Embryonic facial prominence (tissue), 1 donor: ENCODE measurements at regions not wholly inside any gene's neighbourhood (a gene's known extent, or its start where the extent isn't known, plus 50 kb on each side); places are given as distances from the start of the nearest gene placed in this dataset.

Source experiments
- DNase-seq: peaks from one replicate; pipeline ENCODE4 v3.0.0-alpha.2; 2016; ENCODE audit errors: extremely low spot score

GRCh38 chr3:72261566-72262564 lies 476.9 kb upstream of the PROK2 start:
- no peak for DNase-seq

- DNase-seq = no peak
Observed at GRCh38 chr3:72260588-72260910, 475.6 kb upstream of the PROK2 start.

- DNase-seq = no peak
Observed at GRCh38 chr3:72259755-72260587, 475.0 kb upstream of the PROK2 start.

GRCh38 chr3:72258361-72259141 lies 473.6 kb upstream of the PROK2 start:
- DNase-seq = no peak

- DNase-seq = no peak
Observed at GRCh38 chr3:72257738-72258137, 472.8 kb upstream of the PROK2 start.

GRCh38 chr3:72257203-72257602 lies 472.3 kb upstream of the PROK2 start:
- DNase-seq = no peak

GRCh38 chr3:72256716-72257115 lies 471.8 kb upstream of the PROK2 start:
- no peak for DNase-seq

GRCh38 chr3:72255791-72256559 lies 471.0 kb upstream of the PROK2 start:
- peak; percentile 59 for DNase-seq

- peak; percentile 68 for DNase-seq
Observed at GRCh38 chr3:72255191-72255590, 470.2 kb upstream of the PROK2 start.

- DNase-seq = no peak
Observed at GRCh38 chr3:72254483-72254882, 469.5 kb upstream of the PROK2 start.

GRCh38 chr3:72250725-72251124 lies 465.8 kb upstream of the PROK2 start:
- DNase-seq = no peak

GRCh38 chr3:72248869-72249268 lies 463.9 kb upstream of the PROK2 start:
- DNase-seq = no peak

GRCh38 chr3:72248389-72248761 lies 463.4 kb upstream of the PROK2 start:
- DNase-seq = no peak

GRCh38 chr3:72247645-72248388 lies 462.9 kb upstream of the PROK2 start:
- no peak for DNase-seq

GRCh38 chr3:72247126-72247525 lies 462.2 kb upstream of the PROK2 start:
- DNase-seq = no peak

- no peak for DNase-seq
Observed at GRCh38 chr3:72246685-72247084, 461.7 kb upstream of the PROK2 start.

- no peak for DNase-seq
Observed at GRCh38 chr3:72245183-72245811, 460.3 kb upstream of the PROK2 start.

GRCh38 chr3:72244396-72244795 lies 459.4 kb upstream of the PROK2 start:
- no peak for DNase-seq

- no peak for DNase-seq
Observed at GRCh38 chr3:72242326-72242725, 457.4 kb upstream of the PROK2 start.

GRCh38 chr3:72241525-72241924 lies 456.6 kb upstream of the PROK2 start:
- no peak for DNase-seq
